Heart left ventricle (tissue), 16 donors: ENCODE measurements at regions not wholly inside any gene's neighbourhood (a gene's known extent, or its start where the extent isn't known, plus 50 kb on each side); places are given as distances from the start of the nearest gene placed in this dataset.
A peak's percentile ranks its signal among the peaks of the same experiment; 100 is the strongest.

Experiments
- ATAC-seq, 4 donors: fragments of 200-7000 bp; cut with Tn5 transposase; one replicate each; pipeline ENCODE4 v1.9.1; 2020 to 2022; ENCODE audit warnings: moderate library complexity in 4 of 4, mild to moderate bottlenecking in 3 of 4, moderate number of reproducible peaks in 1 of 4
- DNase-seq, 5 donors: peaks; one replicate each; pipeline ENCODE4 v3.0.0-alpha.2; 2020
- H3K27ac ChIP-seq, 12 donors: fragments of 200-600 bp; sonication (generic) in 4 of 12; one replicate each; pipeline versions ENCODE4 v1.5.0 to v1.8.0; 2016 to 2022; ENCODE audit warnings: mild to moderate bottlenecking in 2 of 12
- H3K27me3 ChIP-seq, 9 donors: fragments of 200-600 bp; sonication (generic) in 2 of 9; one replicate each; pipeline versions ENCODE4 v1.5.1 to v1.8.0; 2016 to 2022; ENCODE audit warnings: mild to moderate bottlenecking in 3 of 9
- H3K36me3 ChIP-seq, 9 donors: fragments of 200-600 bp; sonication (generic) in 2 of 9; one replicate each; pipeline versions ENCODE4 v1.5.0 to v1.8.0; 2018 to 2022; ENCODE audit warnings: mild to moderate bottlenecking in 2 of 9
- H3K4me1 ChIP-seq, 12 donors: fragments of 200-600 bp; sonication (generic) in 4 of 12; one replicate each; pipeline versions ENCODE4 v1.5.0 to v1.8.0; 2016 to 2022; ENCODE audit warnings: mild to moderate bottlenecking in 3 of 12
- H3K4me3 ChIP-seq, 12 donors: fragments of 200-600 bp; sonication (generic) in 4 of 12; one replicate each; pipeline versions ENCODE4 v1.5.0 to v1.8.0; 2017 to 2022; ENCODE audit warnings: mild to moderate bottlenecking in 9 of 12, moderate library complexity in 4 of 12
- H3K9me3 ChIP-seq, 12 donors: fragments of 200-600 bp; sonication (generic) in 4 of 12; one replicate each; pipeline versions ENCODE4 v1.5.0 to v1.8.0; 2016 to 2022; ENCODE audit warnings: mild to moderate bottlenecking in 1 of 12
- POLR2A ChIP-seq, 2 donors: fragments of 450-650 bp; IDR thresholded peaks; one replicate each; pipeline ENCODE4 v1.6.1; 2017; ENCODE audit warnings: antibody characterized with exemption in 2 of 2, mild to moderate bottlenecking in 2 of 2, moderate library complexity in 2 of 2
- WGBS, 4 donors: extraction: QIAGEN DNeasy Blood & Tissue Kit in 2 of 4; methylation state at CpG; one replicate each; pipeline versions ENCODE4 v1.1.5 to v1.1.7; 2013 to 2018; 5-methylcytosine and 5-hydroxymethylcytosine counted together
- intact Hi-C, 10 donors: fragments of 100-400 bp; cut with DNase I; formaldehyde crosslinking; loops; one replicate each; pipeline versions ENCODE4 v1.11.1 to v1.14.2; 2022
- TF ChIP-seq, protein P1 (sequence below), 12 donors: fragments of 200-600 bp; sonication (generic) in 4 of 12; IDR thresholded peaks; one replicate each; pipeline versions ENCODE4 v1.5.0 to v1.8.0; 2018 to 2022; ENCODE audit warnings: antibody characterized with exemption in 12 of 12, mild to moderate bottlenecking in 5 of 12
- donor health status: ischemic (EF 13 %, LVEDD 7.1; RV severe dilation, severe dysfunction).
- donor health status: healthy with polysubstance abuse.
- donor health status: DM: no; HTN: yes; CAD: no.
- donor health status: DM: no; HTN: no; CAD: no.
- donor health status: ischemic (EF 25% LVEDD 6.9; RV normal size, moderate dysfunction).
- donor health status: ischemic (EF 25% LVEDD 5.7; RV mildly dilated, moderate dysfunction).
- donor health status: healthy.
- donor health status: DM: yes; HTN: yes; CAD: no.
- donor health status: ischemic (EF 35%, LVEDD 5.7; RV mildly dilated, moderate dysfunction).
- donor health status: nonischemic (EF 11% LVEDD 7.7; RV severe dilation, severe dysfunction).
- donor health status: DM: yes; HTN: yes; CAD: no.
- donor health status: PGD.
- donor health status: ischemic (EF 29% LVEDD 5.4; RV normal size, mild dysfunction).
- donor health status: nonischemic (EF 23%, LVEDD 6.1; RV moderate dilation, normal function).

DNA sequence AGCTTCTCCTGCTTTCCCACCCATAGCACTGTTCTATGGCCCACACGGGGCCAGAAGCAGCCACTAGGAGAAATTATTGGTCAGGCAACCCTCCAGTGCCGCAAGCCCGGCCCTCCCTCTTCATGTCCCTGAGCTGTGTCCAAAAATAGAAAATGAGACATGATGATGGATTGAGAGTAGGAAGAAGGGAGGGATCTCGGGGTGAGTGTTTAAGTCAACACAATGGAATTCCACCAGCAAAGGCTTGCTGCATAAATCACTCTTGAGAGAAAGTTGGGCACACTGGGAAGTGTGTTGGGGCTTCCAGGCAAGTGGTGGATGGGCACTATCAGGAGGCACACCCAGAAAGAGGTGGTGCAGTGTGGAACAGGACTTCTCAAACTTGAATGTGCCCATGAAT is 94.2 kb downstream of the LLPH start:
- peak; percentile 52 to 64 (median 56) for DNase-seq
- Histone ChIP-seq H3K27ac (peak overlapping the region in 8 of 12 donors; percentile 5 to 70 (median 46)), H3K4me3 (no peak overlapping the region), H3K9me3 (no peaks in the 10 kb centered on the region), H3K4me1 (peaks cover 0 to 11% (median 4%) of the 10 kb centered on the region in 12 donors), H3K36me3 (no peaks in the 10 kb centered on the region), H3K27me3 (peaks cover 0 to 3% (median 0%) of the 10 kb centered on the region in 9 donors)
- WGBS, 4 donors, result 10 to 20% (median 13%) methylated on average over 4 of the region's 4 CpGs
- TF ChIP-seq, protein P1, sequence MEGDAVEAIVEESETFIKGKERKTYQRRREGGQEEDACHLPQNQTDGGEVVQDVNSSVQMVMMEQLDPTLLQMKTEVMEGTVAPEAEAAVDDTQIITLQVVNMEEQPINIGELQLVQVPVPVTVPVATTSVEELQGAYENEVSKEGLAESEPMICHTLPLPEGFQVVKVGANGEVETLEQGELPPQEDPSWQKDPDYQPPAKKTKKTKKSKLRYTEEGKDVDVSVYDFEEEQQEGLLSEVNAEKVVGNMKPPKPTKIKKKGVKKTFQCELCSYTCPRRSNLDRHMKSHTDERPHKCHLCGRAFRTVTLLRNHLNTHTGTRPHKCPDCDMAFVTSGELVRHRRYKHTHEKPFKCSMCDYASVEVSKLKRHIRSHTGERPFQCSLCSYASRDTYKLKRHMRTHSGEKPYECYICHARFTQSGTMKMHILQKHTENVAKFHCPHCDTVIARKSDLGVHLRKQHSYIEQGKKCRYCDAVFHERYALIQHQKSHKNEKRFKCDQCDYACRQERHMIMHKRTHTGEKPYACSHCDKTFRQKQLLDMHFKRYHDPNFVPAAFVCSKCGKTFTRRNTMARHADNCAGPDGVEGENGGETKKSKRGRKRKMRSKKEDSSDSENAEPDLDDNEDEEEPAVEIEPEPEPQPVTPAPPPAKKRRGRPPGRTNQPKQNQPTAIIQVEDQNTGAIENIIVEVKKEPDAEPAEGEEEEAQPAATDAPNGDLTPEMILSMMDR (IDR thresholded peaks at IDR 0.05), result peak in 2 of 12 donors; percentile 12 to 22
- TF ChIP-seq POLR2A (IDR thresholded peaks at IDR 0.05), result no peak
- ATAC-seq, result peak; percentile 98 to 99 (median 99)
- intact Hi-C loops, result loop anchor here in 1 of 10 donors (5.0 kb wide), 1 partner anchor 479 kb away; no protein-coding TSS in a partner anchor

DNA sequence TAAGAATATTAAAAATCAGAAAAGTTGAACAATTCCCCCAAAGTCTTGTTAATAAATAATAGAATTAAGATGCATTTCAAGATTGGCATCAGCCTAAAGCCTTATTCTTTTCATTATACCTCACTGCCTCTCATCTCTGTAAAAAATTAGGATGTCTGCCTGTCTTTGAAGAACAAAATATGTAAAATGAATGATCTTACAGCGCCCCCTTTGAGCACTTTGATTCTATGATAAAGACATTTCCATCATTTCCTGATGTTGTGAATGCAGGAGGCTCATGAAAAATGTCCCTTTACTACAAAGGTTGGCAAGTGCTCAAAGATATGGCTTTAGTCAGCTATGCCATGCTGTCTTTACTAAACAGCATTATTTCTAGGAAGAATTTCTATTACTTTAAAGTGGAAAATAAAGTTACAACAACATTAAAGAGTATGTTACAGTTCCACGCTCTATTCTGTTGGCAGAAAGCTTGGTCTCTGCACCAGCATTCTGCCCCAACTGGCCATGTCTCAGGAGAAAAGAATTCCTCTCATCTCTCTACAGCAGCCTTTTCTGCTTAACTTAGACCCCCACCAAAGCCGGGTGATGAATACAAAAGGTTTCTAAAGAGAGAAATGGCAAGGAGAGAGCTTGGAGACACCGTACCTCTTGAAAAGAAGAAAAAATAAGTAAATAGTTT is 95.1 kb downstream of the LLPH start:
- Histone ChIP-seq H3K9me3 (no peaks in the 10 kb centered on the region), H3K4me3 (no peak overlapping the region), H3K36me3 (no peaks in the 10 kb centered on the region), H3K4me1 (peaks cover 0 to 11% (median 4%) of the 10 kb centered on the region in 12 donors), H3K27ac (peak overlapping the region in 5 of 12 donors; percentile 23 to 70 (median 65)), H3K27me3 (peaks cover 0 to 2% (median 0%) of the 10 kb centered on the region in 9 donors)
- intact Hi-C loops, result loop anchor here in 1 of 10 donors (5.0 kb wide), 1 partner anchor 478 kb away; no protein-coding TSS in a partner anchor
- ATAC-seq, result no peak
- 53 to 59% (median 59%) methylated on average over 4 of the region's 4 CpGs for WGBS, 4 donors
- TF ChIP-seq, protein P1 (IDR thresholded peaks at IDR 0.05), result peak in 9 of 12 donors; percentile 12 to 45 (median 36)
- TF ChIP-seq POLR2A (IDR thresholded peaks at IDR 0.05), result no peak
- no peak for DNase-seq

DNA sequence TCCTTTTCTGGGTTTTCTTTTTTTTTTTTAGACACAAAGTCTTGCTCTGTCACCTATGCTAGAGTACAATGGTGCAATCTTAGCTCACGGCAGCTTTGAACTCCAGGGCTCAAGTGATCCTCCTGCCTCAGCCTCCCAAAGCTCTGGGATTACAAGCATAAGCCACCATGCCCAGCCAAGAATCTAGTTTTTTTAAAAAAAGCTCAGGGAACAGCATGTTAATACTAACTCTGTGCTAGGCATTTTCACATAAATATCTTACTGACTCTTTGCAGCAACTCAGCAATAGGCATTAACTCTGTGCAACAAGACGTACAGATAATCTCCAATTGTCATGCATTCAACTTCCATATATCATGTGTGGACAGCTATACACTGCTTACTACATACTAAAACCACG is 97.4 kb downstream of the LLPH start:
- Histone ChIP-seq H3K4me3 (no peak overlapping the region), H3K36me3 (no peaks in the 10 kb centered on the region), H3K9me3 (no peaks in the 10 kb centered on the region), H3K27me3 (no peaks in the 10 kb centered on the region), H3K27ac (no peak overlapping the region), H3K4me1 (peaks cover 0 to 11% (median 4%) of the 10 kb centered on the region in 12 donors)
- 90 to 96% (median 93%) methylated on average over 3 of the region's 3 CpGs for WGBS, 4 donors
- no peak for ATAC-seq
- no peak for DNase-seq
- no peak for TF ChIP-seq POLR2A (IDR thresholded peaks at IDR 0.05)
- TF ChIP-seq, protein P1 (IDR thresholded peaks at IDR 0.05), result no peak
- intact Hi-C loops, result no loop called here

DNA sequence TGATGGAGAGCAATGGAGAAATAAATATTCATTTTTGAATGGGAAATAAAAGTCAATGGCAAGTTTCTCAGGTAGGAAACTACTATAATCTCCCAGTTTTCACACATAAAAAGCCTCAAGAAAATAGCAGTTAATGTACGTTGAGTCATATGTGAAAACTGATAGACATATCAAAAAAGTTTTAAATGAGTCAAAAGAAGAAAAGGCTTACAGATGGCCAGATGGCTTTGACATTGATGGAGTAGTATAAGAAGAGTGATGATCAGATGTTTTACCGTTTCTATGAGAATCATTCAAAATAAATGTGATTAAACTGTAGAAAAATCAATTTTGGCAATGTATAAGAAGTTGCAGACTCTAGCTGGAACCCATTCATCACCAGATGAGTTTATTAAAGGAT is 97.8 kb downstream of the LLPH start:
- 78 to 89% (median 83%) methylated on average over 2 of the region's 2 CpGs for WGBS, 4 donors

More for the DNA sequence above, 97.8 kb downstream of the LLPH start:
- no peak for TF ChIP-seq POLR2A (IDR thresholded peaks at IDR 0.05)
- TF ChIP-seq, protein P1 (IDR thresholded peaks at IDR 0.05), result no peak
- Histone ChIP-seq H3K4me3 (no peak overlapping the region), H3K27ac (no peak overlapping the region), H3K4me1 (peaks cover 0 to 11% (median 4%) of the 10 kb centered on the region in 12 donors), H3K9me3 (no peaks in the 10 kb centered on the region), H3K27me3 (no peaks in the 10 kb centered on the region), H3K36me3 (no peaks in the 10 kb centered on the region)
- intact Hi-C loops, result no loop called here
- ATAC-seq (no peak), DNase-seq (no peak)
